ENCODE measurements at regions not wholly inside any gene's neighbourhood (a gene's known extent, or its start where the extent isn't known, plus 50 kb on each side); places are given as distances from the start of the nearest gene placed in this dataset.
"Not testable (repeated sequence)": the region's sequence is repeated elsewhere in the genome, so short reads cannot be mapped to it uniquely, and the experiment has no call there.

- H3K36me3 Mint-ChIP-seq (ENCODE audit: low read depth); H3K4me3 Mint-ChIP-seq; H3K9me3 Mint-ChIP-seq: not testable (repeated sequence)
These were observed 99.2 kb downstream of the OAT start for GRCh38 chr10:124319520-124319919.

GRCh38 chr10:124318811-124319210 lies 99.9 kb downstream of the OAT start:
- Mint-ChIP-seq H3K36me3 (ENCODE audit: low read depth) (no peaks in the 10 kb centered on the region), H3K9me3 (peaks cover 5% of the 10 kb centered on the region), H3K27me3 (no peaks in the 10 kb centered on the region), H3K27ac (no peak overlapping the region), H3K4me3 (no peak overlapping the region), H3K4me1 (ENCODE audit: low read depth) (no peaks in the 10 kb centered on the region)
- no peak for DNase-seq

More at GRCh38 chr10:124319520-124319919, 99.2 kb downstream of the OAT start:
- not testable (repeated sequence) for H3K4me1 Mint-ChIP-seq (ENCODE audit: low read depth); H3K27me3 Mint-ChIP-seq; DNase-seq; H3K27ac Mint-ChIP-seq

GRCh38 chr10:124318076-124318475 lies 100.6 kb downstream of the OAT start:
- no peak for DNase-seq
- peaks cover 5% of the 10 kb centered on the region for H3K9me3 Mint-ChIP-seq
- H3K36me3 Mint-ChIP-seq (ENCODE audit: low read depth) = no peaks in the 10 kb centered on the region
- no peak overlapping the region for H3K27ac Mint-ChIP-seq
- H3K4me3 Mint-ChIP-seq = no peak overlapping the region
- H3K27me3 Mint-ChIP-seq = no peaks in the 10 kb centered on the region
- H3K4me1 Mint-ChIP-seq (ENCODE audit: low read depth) = no peaks in the 10 kb centered on the region

GRCh38 chr10:124316326-124316725 lies 102.4 kb downstream of the OAT start:
- Mint-ChIP-seq H3K27ac (no peak overlapping the region), H3K4me1 (ENCODE audit: low read depth) (no peaks in the 10 kb centered on the region)

GRCh38 chr10:124315591-124316270 lies 103.0 kb downstream of the OAT start:
- Mint-ChIP-seq H3K27ac (no peak overlapping the region), H3K4me1 (ENCODE audit: low read depth) (no peaks in the 10 kb centered on the region), H3K4me3 (no peak overlapping the region), H3K27me3 (no peaks in the 10 kb centered on the region), H3K36me3 (ENCODE audit: low read depth) (no peaks in the 10 kb centered on the region), H3K9me3 (peaks cover 5% of the 10 kb centered on the region)
- no peak for DNase-seq

More at GRCh38 chr10:124316326-124316725, 102.4 kb downstream of the OAT start:
- H3K4me3 Mint-ChIP-seq = no peak overlapping the region
- no peaks in the 10 kb centered on the region for H3K27me3 Mint-ChIP-seq
- no peaks in the 10 kb centered on the region for H3K36me3 Mint-ChIP-seq (ENCODE audit: low read depth)
- no peak for DNase-seq
- H3K9me3 Mint-ChIP-seq = peaks cover 5% of the 10 kb centered on the region

GRCh38 chr10:124313374-124313773 lies 105.3 kb downstream of the OAT start:
- Mint-ChIP-seq H3K27me3 (peaks cover 2% of the 10 kb centered on the region), H3K4me1 (ENCODE audit: low read depth) (no peaks in the 10 kb centered on the region), H3K4me3 (no peak overlapping the region), H3K27ac (no peak overlapping the region), H3K36me3 (ENCODE audit: low read depth) (no peaks in the 10 kb centered on the region), H3K9me3 (peaks cover 5% of the 10 kb centered on the region)
- DNase-seq = no peak

GRCh38 chr10:124308811-124309210 lies 109.9 kb downstream of the OAT start:
- Mint-ChIP-seq H3K27ac (no peak overlapping the region), H3K4me3 (no peak overlapping the region), H3K36me3 (ENCODE audit: low read depth) (no peaks in the 10 kb centered on the region)

GRCh38 chr10:124308056-124308645 lies 110.6 kb downstream of the OAT start:
- peaks cover 2% of the 10 kb centered on the region for H3K27me3 Mint-ChIP-seq
- no peak overlapping the region for H3K4me3 Mint-ChIP-seq
- no peak overlapping the region for H3K27ac Mint-ChIP-seq
- H3K36me3 Mint-ChIP-seq (ENCODE audit: low read depth) = no peaks in the 10 kb centered on the region
- H3K4me1 Mint-ChIP-seq (ENCODE audit: low read depth) = no peaks in the 10 kb centered on the region
- no peaks in the 10 kb centered on the region for H3K9me3 Mint-ChIP-seq
- peak; percentile 11 for DNase-seq

More at GRCh38 chr10:124308811-124309210, 109.9 kb downstream of the OAT start:
- Mint-ChIP-seq H3K4me1 (ENCODE audit: low read depth) (no peaks in the 10 kb centered on the region), H3K9me3 (no peaks in the 10 kb centered on the region), H3K27me3 (peaks cover 2% of the 10 kb centered on the region)
- DNase-seq = peak; percentile 5

- Mint-ChIP-seq H3K4me1 (ENCODE audit: low read depth) (no peaks in the 10 kb centered on the region), H3K9me3 (no peaks in the 10 kb centered on the region), H3K36me3 (ENCODE audit: low read depth) (no peaks in the 10 kb centered on the region), H3K27ac (no peak overlapping the region), H3K27me3 (peaks cover 2% of the 10 kb centered on the region), H3K4me3 (no peak overlapping the region)
- peak; percentile 14 for DNase-seq
These were observed 111.1 kb downstream of the OAT start for GRCh38 chr10:124307591-124307990.

- Mint-ChIP-seq H3K27me3 (peaks cover 2% of the 10 kb centered on the region), H3K9me3 (no peaks in the 10 kb centered on the region), H3K36me3 (ENCODE audit: low read depth) (no peaks in the 10 kb centered on the region), H3K4me1 (ENCODE audit: low read depth) (no peaks in the 10 kb centered on the region), H3K4me3 (no peak overlapping the region), H3K27ac (no peak overlapping the region)
- DNase-seq = peak; percentile 7
These were observed 111.8 kb downstream of the OAT start for GRCh38 chr10:124306922-124307371.

GRCh38 chr10:124306520-124306919 lies 112.2 kb downstream of the OAT start:
- Mint-ChIP-seq H3K4me3 (no peak overlapping the region), H3K4me1 (ENCODE audit: low read depth) (no peaks in the 10 kb centered on the region), H3K36me3 (ENCODE audit: low read depth) (no peaks in the 10 kb centered on the region), H3K27me3 (peaks cover 2% of the 10 kb centered on the region), H3K27ac (no peak overlapping the region), H3K9me3 (no peaks in the 10 kb centered on the region)
- DNase-seq = no peak

- H3K4me3 Mint-ChIP-seq = no peak overlapping the region
- no peak overlapping the region for H3K27ac Mint-ChIP-seq
- no peaks in the 10 kb centered on the region for H3K36me3 Mint-ChIP-seq (ENCODE audit: low read depth)
- H3K9me3 Mint-ChIP-seq = no peaks in the 10 kb centered on the region
- H3K27me3 Mint-ChIP-seq = peaks cover 2% of the 10 kb centered on the region
- no peaks in the 10 kb centered on the region for H3K4me1 Mint-ChIP-seq (ENCODE audit: low read depth)
- DNase-seq = no peak
These were observed 112.7 kb downstream of the OAT start for GRCh38 chr10:124305984-124306383.

GRCh38 chr10:124305131-124305530 lies 113.6 kb downstream of the OAT start:
- Mint-ChIP-seq H3K4me3 (no peak overlapping the region), H3K27me3 (peaks cover 6% of the 10 kb centered on the region), H3K9me3 (no peaks in the 10 kb centered on the region), H3K36me3 (ENCODE audit: low read depth) (no peaks in the 10 kb centered on the region), H3K4me1 (ENCODE audit: low read depth) (no peaks in the 10 kb centered on the region), H3K27ac (no peak overlapping the region)
- no peak for DNase-seq

GRCh38 chr10:124303662-124304418 lies 114.9 kb downstream of the OAT start:
- Mint-ChIP-seq H3K36me3 (ENCODE audit: low read depth) (no peaks in the 10 kb centered on the region), H3K27ac (no peak overlapping the region)

More at GRCh38 chr10:124303662-124304418, 114.9 kb downstream of the OAT start:
- H3K9me3 Mint-ChIP-seq = no peaks in the 10 kb centered on the region
- no peaks in the 10 kb centered on the region for H3K4me1 Mint-ChIP-seq (ENCODE audit: low read depth)
- no peak overlapping the region for H3K4me3 Mint-ChIP-seq
- no peak for DNase-seq
- peaks cover 6% of the 10 kb centered on the region for H3K27me3 Mint-ChIP-seq

All from activated T-cell treated with anti-CD3 and anti-CD28 coated beads, Interleukin-2, amount 50 U/mL, for 24 hours (primary cell).